ENCODE measurements at regions not wholly inside any gene's neighbourhood (a gene's known extent, or its start where the extent isn't known, plus 50 kb on each side); places are given as distances from the start of the nearest gene placed in this dataset.

GRCh38 chrX:40964008-40964407 lies 121.2 kb upstream of the USP9X start:
- no peak overlapping the region for H3K27ac Mint-ChIP-seq (ENCODE audit: unreplicated experiment)
- H3K4me3 Mint-ChIP-seq (ENCODE audit: unreplicated experiment) = no peak overlapping the region
- no peaks in the 10 kb centered on the region for H3K27me3 Mint-ChIP-seq (ENCODE audit: low read depth)
- TF ChIP-seq, protein P1, sequence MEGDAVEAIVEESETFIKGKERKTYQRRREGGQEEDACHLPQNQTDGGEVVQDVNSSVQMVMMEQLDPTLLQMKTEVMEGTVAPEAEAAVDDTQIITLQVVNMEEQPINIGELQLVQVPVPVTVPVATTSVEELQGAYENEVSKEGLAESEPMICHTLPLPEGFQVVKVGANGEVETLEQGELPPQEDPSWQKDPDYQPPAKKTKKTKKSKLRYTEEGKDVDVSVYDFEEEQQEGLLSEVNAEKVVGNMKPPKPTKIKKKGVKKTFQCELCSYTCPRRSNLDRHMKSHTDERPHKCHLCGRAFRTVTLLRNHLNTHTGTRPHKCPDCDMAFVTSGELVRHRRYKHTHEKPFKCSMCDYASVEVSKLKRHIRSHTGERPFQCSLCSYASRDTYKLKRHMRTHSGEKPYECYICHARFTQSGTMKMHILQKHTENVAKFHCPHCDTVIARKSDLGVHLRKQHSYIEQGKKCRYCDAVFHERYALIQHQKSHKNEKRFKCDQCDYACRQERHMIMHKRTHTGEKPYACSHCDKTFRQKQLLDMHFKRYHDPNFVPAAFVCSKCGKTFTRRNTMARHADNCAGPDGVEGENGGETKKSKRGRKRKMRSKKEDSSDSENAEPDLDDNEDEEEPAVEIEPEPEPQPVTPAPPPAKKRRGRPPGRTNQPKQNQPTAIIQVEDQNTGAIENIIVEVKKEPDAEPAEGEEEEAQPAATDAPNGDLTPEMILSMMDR (IDR thresholded peaks at IDR 0.05) = no peak
- DNase-seq (ENCODE audit: low spot score) = no peak
- peaks cover 20% of the 10 kb centered on the region for H3K9me3 Mint-ChIP-seq (ENCODE audit: low read depth)
- H3K36me3 Mint-ChIP-seq (ENCODE audit: low read depth) = no peaks in the 10 kb centered on the region
- peaks cover 4% of the 10 kb centered on the region for H3K4me1 Mint-ChIP-seq (ENCODE audit: low read depth)

- Mint-ChIP-seq H3K4me1 (ENCODE audit: low read depth) (peaks cover under 1% of the 10 kb centered on the region), H3K27me3 (ENCODE audit: low read depth) (no peaks in the 10 kb centered on the region), H3K9me3 (ENCODE audit: low read depth) (peaks cover 19% of the 10 kb centered on the region), H3K36me3 (ENCODE audit: low read depth) (no peaks in the 10 kb centered on the region), H3K27ac (ENCODE audit: unreplicated experiment) (no peak overlapping the region), H3K4me3 (ENCODE audit: unreplicated experiment) (no peak overlapping the region)
- DNase-seq (ENCODE audit: low spot score) = no peak
- TF ChIP-seq, protein P1 (IDR thresholded peaks at IDR 0.05) = no peak
Measured at GRCh38 chrX:40964633-40965586, 120.3 kb upstream of the USP9X start.

DNA sequence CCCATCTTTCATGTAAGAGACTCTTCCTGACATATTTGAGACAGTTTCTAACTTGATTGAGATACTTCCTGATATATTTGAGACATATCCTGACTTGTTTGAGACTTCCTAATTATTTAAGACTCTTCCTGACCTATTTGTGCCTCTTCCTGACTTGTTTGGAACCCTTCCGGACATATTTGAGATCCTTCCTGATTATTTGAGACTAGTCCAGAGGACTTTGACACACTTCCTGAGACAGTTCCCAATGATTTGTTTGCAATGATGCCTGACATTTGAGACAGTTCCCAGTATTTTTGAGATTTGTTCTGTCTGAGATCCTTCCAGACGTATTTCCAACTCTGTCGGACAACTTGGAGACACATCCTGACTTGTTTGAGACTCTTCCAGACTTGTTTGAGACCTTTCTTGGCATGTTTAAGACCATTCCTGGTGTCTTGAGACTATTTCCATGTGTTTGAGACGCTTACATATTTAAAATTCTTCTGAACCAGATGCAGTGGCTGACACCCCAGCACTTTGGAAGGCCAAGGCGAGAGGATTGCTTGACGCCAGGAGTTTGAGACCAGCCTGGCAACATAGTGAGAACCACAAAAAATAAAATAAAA lies 118.9 kb upstream of the USP9X start:
- DNase-seq (ENCODE audit: low spot score) = no peak
- Mint-ChIP-seq H3K36me3 (ENCODE audit: low read depth) (peaks cover 2% of the 10 kb centered on the region), H3K4me1 (ENCODE audit: low read depth) (no peaks in the 10 kb centered on the region), H3K9me3 (ENCODE audit: low read depth) (peaks cover 23% of the 10 kb centered on the region), H3K4me3 (ENCODE audit: unreplicated experiment) (no peak overlapping the region), H3K27me3 (ENCODE audit: low read depth) (no peaks in the 10 kb centered on the region), H3K27ac (ENCODE audit: unreplicated experiment) (no peak overlapping the region)
- TF ChIP-seq, protein P1 (IDR thresholded peaks at IDR 0.05) = no peak

- no peaks in the 10 kb centered on the region for H3K27me3 Mint-ChIP-seq (ENCODE audit: low read depth)
- H3K4me3 Mint-ChIP-seq (ENCODE audit: unreplicated experiment) = no peak overlapping the region
- H3K4me1 Mint-ChIP-seq (ENCODE audit: low read depth) = no peaks in the 10 kb centered on the region
- TF ChIP-seq, protein P1 (IDR thresholded peaks at IDR 0.05) = no peak
- H3K27ac Mint-ChIP-seq (ENCODE audit: unreplicated experiment) = no peak overlapping the region
- no peak for DNase-seq (ENCODE audit: low spot score)
- peaks cover 27% of the 10 kb centered on the region for H3K9me3 Mint-ChIP-seq (ENCODE audit: low read depth)
- peaks cover 2% of the 10 kb centered on the region for H3K36me3 Mint-ChIP-seq (ENCODE audit: low read depth)
Measured at GRCh38 chrX:40968180-40968579, 117.1 kb upstream of the USP9X start.

GRCh38 chrX:40971736-40972135 lies 113.5 kb upstream of the USP9X start:
- no peak for DNase-seq (ENCODE audit: low spot score)
- Mint-ChIP-seq H3K4me1 (ENCODE audit: low read depth) (peaks cover 15% of the 10 kb centered on the region), H3K4me3 (ENCODE audit: unreplicated experiment) (no peak overlapping the region), H3K9me3 (ENCODE audit: low read depth) (peaks cover 16% of the 10 kb centered on the region), H3K36me3 (ENCODE audit: low read depth) (peaks cover 2% of the 10 kb centered on the region), H3K27me3 (ENCODE audit: low read depth) (no peaks in the 10 kb centered on the region), H3K27ac (ENCODE audit: unreplicated experiment) (no peak overlapping the region)
- TF ChIP-seq, protein P1 (IDR thresholded peaks at IDR 0.05) = no peak

All from chondrocyte (in vitro differentiated cells).